ENCODE measurements at regions not wholly inside any gene's neighbourhood (a gene's known extent, or its start where the extent isn't known, plus 50 kb on each side); places are given as distances from the start of the nearest gene placed in this dataset.

DNA sequence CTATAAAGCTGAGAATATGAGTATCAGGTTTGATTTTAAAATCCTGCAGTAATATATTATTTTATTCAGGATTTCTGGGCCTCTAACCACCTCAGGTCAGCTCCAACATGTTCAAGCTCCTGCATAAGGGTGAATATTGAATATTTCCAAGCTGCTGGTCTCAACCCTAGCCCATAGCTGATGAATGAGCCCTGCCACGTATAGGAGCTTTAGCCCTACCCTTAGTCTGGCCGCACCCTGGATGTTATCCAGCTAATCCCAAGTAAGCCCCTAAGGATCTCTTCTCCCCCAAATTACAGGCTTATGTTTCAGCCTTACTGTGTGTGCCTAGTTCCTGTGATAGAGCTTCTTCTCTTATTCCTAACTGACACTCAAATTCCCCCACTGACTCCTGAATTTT is 240.6 kb downstream of the KCTD12 start:
- DNase-seq (no peak), ATAC-seq (replicated peaks) (no peak)
- no peak overlapping the region for H3K27ac Mint-ChIP-seq
- peaks cover 4% of the 10 kb centered on the region for H3K36me3 Mint-ChIP-seq (ENCODE audit: insufficient read depth)
- peaks cover 2 to 15% of the 10 kb centered on the region in 2 donors for H3K27me3 Mint-ChIP-seq
- H3K4me3 Mint-ChIP-seq = no peak overlapping the region
- no peaks in the 10 kb centered on the region for H3K9me3 Mint-ChIP-seq
- no peaks in the 10 kb centered on the region for H3K4me1 Mint-ChIP-seq (ENCODE audit: low read depth in 2 of 2)

DNA sequence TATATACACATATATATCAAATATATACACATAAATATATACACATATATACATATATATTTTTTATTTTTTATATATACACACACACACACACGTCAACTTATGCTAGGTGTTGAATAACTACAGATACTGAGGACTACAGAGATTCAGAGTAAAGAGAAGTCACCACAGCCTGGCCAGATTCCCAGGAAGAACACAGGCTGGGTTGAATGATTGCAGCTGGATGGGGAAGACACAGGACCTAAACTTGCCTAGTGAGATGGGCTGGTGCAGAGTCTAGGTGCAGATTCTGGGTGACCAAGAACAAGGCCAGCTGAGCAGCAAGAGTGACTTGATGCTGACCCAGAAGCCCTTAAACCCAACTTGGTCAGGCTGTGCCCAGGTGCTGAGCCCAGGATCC is 241.3 kb downstream of the KCTD12 start:
- Mint-ChIP-seq H3K27me3 (peaks cover 0 to 15% of the 10 kb centered on the region in 2 donors), H3K4me3 (no peak overlapping the region), H3K27ac (no peak overlapping the region), H3K9me3 (no peaks in the 10 kb centered on the region), H3K36me3 (ENCODE audit: insufficient read depth) (peaks cover 4% of the 10 kb centered on the region), H3K4me1 (ENCODE audit: low read depth in 2 of 2) (no peaks in the 10 kb centered on the region)
- ATAC-seq (replicated peaks) (no peak), DNase-seq (no peak)

DNA sequence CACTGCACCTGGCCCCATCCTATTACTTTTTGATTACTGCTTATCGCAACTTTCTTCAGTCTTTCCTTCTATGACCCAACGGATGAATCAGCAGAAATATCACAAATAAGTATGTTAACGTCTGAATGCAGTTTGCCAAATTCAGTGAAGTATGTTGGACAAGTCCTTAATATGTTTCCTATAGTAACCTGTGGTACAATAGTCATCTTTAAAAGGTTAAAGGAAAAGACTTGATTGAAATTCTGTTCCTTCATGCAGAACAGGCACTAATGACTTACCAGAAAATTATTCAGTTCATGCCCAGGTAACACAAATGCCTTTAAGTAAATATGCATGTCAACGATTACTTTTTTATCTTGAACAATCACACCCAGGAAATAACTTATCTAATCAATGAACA is 242.6 kb downstream of the KCTD12 start:
- Mint-ChIP-seq H3K36me3 (ENCODE audit: insufficient read depth) (peaks cover 4% of the 10 kb centered on the region), H3K4me1 (ENCODE audit: low read depth in 2 of 2) (no peaks in the 10 kb centered on the region), H3K27me3 (peaks cover 0 to 17% of the 10 kb centered on the region in 2 donors), H3K27ac (no peak overlapping the region), H3K4me3 (no peak overlapping the region), H3K9me3 (no peaks in the 10 kb centered on the region)
- DNase-seq (no peak), ATAC-seq (replicated peaks) (no peak)

DNA sequence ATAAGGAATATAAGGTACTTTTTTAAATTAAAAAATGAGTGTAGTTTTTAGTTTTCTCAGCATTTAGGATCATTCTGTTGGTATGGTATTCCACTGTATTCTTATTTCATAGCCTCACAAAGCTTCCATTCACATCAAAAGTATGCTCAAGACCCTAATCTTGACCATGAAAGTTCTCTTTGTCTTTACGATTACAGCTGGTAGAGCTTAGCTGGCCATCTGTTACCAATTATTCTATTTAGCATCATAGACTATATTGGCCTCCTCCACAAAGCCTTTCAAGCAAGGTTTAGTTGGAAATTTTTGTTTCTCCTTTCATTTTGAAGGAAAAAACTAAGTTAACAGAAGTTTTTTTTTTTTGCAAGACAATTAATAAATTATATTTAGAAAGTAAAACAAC is 245.1 kb downstream of the KCTD12 start:
- Mint-ChIP-seq H3K9me3 (no peaks in the 10 kb centered on the region), H3K36me3 (ENCODE audit: insufficient read depth) (peaks cover 4% of the 10 kb centered on the region), H3K4me1 (ENCODE audit: low read depth in 2 of 2) (no peaks in the 10 kb centered on the region), H3K4me3 (no peak overlapping the region), H3K27ac (no peak overlapping the region), H3K27me3 (peaks cover 0 to 9% of the 10 kb centered on the region in 2 donors)
- ATAC-seq (replicated peaks) (no peak), DNase-seq (no peak)

DNA sequence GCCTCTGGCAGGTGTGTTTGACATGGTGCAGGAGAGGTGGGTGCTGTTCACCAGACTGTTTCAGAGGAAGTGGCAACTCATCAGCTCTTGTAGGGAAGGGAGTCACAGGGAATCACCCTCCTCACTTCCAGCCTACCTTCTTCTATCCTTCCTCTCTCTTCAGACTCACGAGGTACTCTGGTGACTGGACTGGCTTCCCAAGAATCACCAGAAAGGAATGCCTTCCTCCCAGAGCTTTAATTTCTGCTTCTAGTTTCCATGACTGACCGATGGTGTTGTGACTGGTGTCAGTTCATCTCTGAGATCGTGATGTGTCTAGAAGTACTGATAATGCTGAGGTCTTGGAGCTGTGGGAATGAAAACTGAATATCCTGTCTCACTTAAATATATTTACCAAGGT is 247.3 kb downstream of the KCTD12 start:
- ATAC-seq (replicated peaks) = no peak
- Mint-ChIP-seq H3K36me3 (ENCODE audit: insufficient read depth) (peaks cover 4% of the 10 kb centered on the region), H3K27ac (no peak overlapping the region), H3K4me3 (no peak overlapping the region), H3K4me1 (ENCODE audit: low read depth in 2 of 2) (no peaks in the 10 kb centered on the region), H3K27me3 (peaks cover 0 to 12% of the 10 kb centered on the region in 2 donors), H3K9me3 (no peaks in the 10 kb centered on the region)
- DNase-seq = no peak

- H3K9me3 Mint-ChIP-seq = no peaks in the 10 kb centered on the region
- no peak overlapping the region for H3K4me3 Mint-ChIP-seq
- no peak for DNase-seq
- H3K36me3 Mint-ChIP-seq (ENCODE audit: insufficient read depth) = peaks cover under 1% of the 10 kb centered on the region
- H3K4me1 Mint-ChIP-seq (ENCODE audit: low read depth in 2 of 2) = no peaks in the 10 kb centered on the region
- peaks cover 0 to 12% of the 10 kb centered on the region in 2 donors for H3K27me3 Mint-ChIP-seq
- no peak for ATAC-seq (replicated peaks)
- no peak overlapping the region for H3K27ac Mint-ChIP-seq
Observed at GRCh38 chr13:76638181-76638580, 248.0 kb downstream of the KCTD12 start.

DNA sequence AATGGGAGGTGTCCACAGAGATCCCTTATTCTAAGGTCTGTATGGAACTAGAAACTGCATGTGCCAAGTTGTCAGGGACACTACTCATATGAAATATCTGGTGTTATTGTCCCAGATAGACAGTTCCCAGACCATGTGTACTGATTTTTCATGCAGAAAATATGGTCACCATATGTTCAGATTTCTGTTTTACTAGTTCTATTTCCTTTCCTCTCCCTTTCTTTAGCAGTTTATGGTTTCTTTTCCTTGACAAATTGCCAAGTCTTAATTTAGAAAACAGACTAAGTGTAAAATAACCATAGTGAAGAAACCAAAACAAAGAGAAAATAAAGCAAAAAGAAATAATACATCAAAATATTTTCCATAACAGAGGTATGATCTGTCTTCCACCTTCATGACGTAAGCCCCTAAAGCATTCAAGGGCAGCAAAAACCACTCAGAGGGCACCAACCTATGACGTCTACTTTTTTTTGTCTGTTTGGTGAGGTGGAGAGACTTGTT is 248.5 kb downstream of the KCTD12 start:
- DNase-seq = no peak
- H3K9me3 Mint-ChIP-seq = no peaks in the 10 kb centered on the region
- no peak overlapping the region for H3K4me3 Mint-ChIP-seq
- no peaks in the 10 kb centered on the region for H3K36me3 Mint-ChIP-seq (ENCODE audit: insufficient read depth)
- H3K27me3 Mint-ChIP-seq = peaks cover 0 to 12% of the 10 kb centered on the region in 2 donors
- ATAC-seq (replicated peaks) = no peak
- no peak overlapping the region for H3K27ac Mint-ChIP-seq
- no peaks in the 10 kb centered on the region for H3K4me1 Mint-ChIP-seq (ENCODE audit: low read depth in 2 of 2)

- H3K27ac Mint-ChIP-seq = no peak overlapping the region
- no peak for DNase-seq
- H3K36me3 Mint-ChIP-seq (ENCODE audit: insufficient read depth) = no peaks in the 10 kb centered on the region
- peaks cover 0 to 12% of the 10 kb centered on the region in 2 donors for H3K27me3 Mint-ChIP-seq
- H3K9me3 Mint-ChIP-seq = no peaks in the 10 kb centered on the region
- H3K4me1 Mint-ChIP-seq (ENCODE audit: low read depth in 2 of 2) = no peaks in the 10 kb centered on the region
- no peak overlapping the region for H3K4me3 Mint-ChIP-seq
- no peak for ATAC-seq (replicated peaks)
Observed at GRCh38 chr13:76636829-76637228, 249.4 kb downstream of the KCTD12 start.

DNA sequence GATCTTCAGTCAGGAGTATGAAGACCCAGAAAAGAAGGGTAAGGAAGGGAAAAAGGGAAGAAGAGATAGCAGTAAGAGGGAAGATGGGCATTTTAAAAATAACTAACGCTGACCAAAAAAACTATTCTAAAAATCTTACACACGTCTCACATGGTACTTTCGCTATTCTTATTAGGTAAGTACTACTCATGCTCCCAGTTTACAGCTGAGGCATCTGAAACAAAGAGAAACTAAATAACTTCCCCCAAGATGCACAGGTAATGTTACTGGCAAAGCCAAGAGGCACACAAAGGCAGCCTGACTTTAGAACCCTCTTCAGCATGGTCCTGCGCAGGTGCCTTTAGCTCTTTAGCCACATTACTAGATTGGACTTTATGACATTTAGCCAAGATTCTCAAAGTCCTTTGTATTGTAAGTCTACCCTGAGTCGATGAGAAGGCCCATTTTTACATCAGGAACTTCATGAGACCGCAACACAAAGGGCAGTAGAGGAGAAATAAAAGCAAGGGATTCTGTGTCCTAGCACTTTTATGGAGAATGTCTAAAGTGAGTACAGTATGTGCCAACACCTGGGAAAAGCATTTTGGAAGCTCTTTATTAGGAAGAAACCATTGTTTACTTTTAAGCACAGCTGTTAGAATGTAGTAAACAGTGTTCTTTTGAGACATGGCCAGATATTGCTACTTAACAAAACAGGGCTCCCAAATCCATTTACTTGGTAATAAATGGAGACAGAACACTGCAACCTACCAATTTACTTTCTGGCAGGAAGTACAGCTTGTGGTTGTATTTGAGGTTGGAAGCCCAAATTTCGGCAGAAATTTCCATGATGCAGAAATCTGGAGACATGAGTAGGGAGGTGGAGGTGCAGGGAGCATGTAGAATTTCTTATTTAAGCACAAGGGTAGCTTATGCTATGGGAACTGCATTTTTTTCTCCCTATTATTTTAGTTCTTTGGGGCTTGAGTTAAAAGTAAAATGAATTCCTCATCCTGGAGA is 250.7 kb downstream of the KCTD12 start:
- no peaks in the 10 kb centered on the region for H3K36me3 Mint-ChIP-seq (ENCODE audit: insufficient read depth)
- no peaks in the 10 kb centered on the region for H3K4me1 Mint-ChIP-seq (ENCODE audit: low read depth in 2 of 2)
- no peak overlapping the region for H3K27ac Mint-ChIP-seq
- no peaks in the 10 kb centered on the region for H3K9me3 Mint-ChIP-seq
- DNase-seq (no peak), ATAC-seq (replicated peaks) (no peak)
- H3K4me3 Mint-ChIP-seq = no peak overlapping the region
- H3K27me3 Mint-ChIP-seq = peaks cover 0 to 12% of the 10 kb centered on the region in 2 donors

GRCh38 chr13:76634431-76635191 is 251.6 kb downstream of the KCTD12 start:
- DNase-seq = no peak
- H3K9me3 Mint-ChIP-seq = no peaks in the 10 kb centered on the region
- no peak overlapping the region for H3K27ac Mint-ChIP-seq
- ATAC-seq (replicated peaks) = no peak
- H3K36me3 Mint-ChIP-seq (ENCODE audit: insufficient read depth) = no peaks in the 10 kb centered on the region
- H3K27me3 Mint-ChIP-seq = peaks cover 0 to 12% of the 10 kb centered on the region in 2 donors
- no peaks in the 10 kb centered on the region for H3K4me1 Mint-ChIP-seq (ENCODE audit: low read depth in 2 of 2)
- no peak overlapping the region for H3K4me3 Mint-ChIP-seq

GRCh38 chr13:76632401-76633044 is 253.7 kb downstream of the KCTD12 start:
- Mint-ChIP-seq H3K27me3 (peaks cover 6 to 7% of the 10 kb centered on the region in 2 donors), H3K4me1 (ENCODE audit: low read depth in 2 of 2) (no peaks in the 10 kb centered on the region), H3K4me3 (no peak overlapping the region), H3K27ac (no peak overlapping the region), H3K9me3 (peaks cover 3 to 7% of the 10 kb centered on the region in 2 donors), H3K36me3 (ENCODE audit: insufficient read depth) (no peaks in the 10 kb centered on the region)
- no peak for DNase-seq
- ATAC-seq (replicated peaks) = no peak

GRCh38 chr13:76630629-76631230 is 255.5 kb downstream of the KCTD12 start:
- H3K4me1 Mint-ChIP-seq (ENCODE audit: low read depth in 2 of 2) = no peaks in the 10 kb centered on the region
- H3K27ac Mint-ChIP-seq = no peak overlapping the region
- DNase-seq = no peak
- ATAC-seq (replicated peaks) = no peak
- H3K27me3 Mint-ChIP-seq = peaks cover 7 to 18% of the 10 kb centered on the region in 2 donors
- peaks cover 3 to 15% of the 10 kb centered on the region in 2 donors for H3K9me3 Mint-ChIP-seq
- H3K4me3 Mint-ChIP-seq = no peak overlapping the region
- H3K36me3 Mint-ChIP-seq (ENCODE audit: insufficient read depth) = no peaks in the 10 kb centered on the region

Data from effector memory CD8-positive, alpha-beta T cell (primary cell).